Liver (tissue), 3 donors: ENCODE measurements at regions not wholly inside any gene's neighbourhood (a gene's known extent, or its start where the extent isn't known, plus 50 kb on each side); places are given as distances from the start of the nearest gene placed in this dataset.

Experiments used
- CTCF ChIP-seq: fragments of 150-350 bp; IDR thresholded peaks from 2 replicates; pipeline ENCODE4 v1.5.1; 2017; ENCODE audit warnings: improper control_type of control experiment, low read depth, low read length; ENCODE audit not compliant: missing input control
- GABPA ChIP-seq, 2 donors: IDR thresholded peaks in 1 of 2; conservative IDR thresholded peaks in 1 of 2; 2 replicates each; pipeline ENCODE4 v1.6.1; 2016; ENCODE audit warnings: antibody characterized with exemption in 2 of 2, mild to moderate bottlenecking in 1 of 2, moderate library complexity in 1 of 2
- REST ChIP-seq: IDR thresholded peaks from 2 replicates; pipeline ENCODE4 v1.6.1; 2016; ENCODE audit warnings: antibody characterized with exemption, mild to moderate bottlenecking
- YY1 ChIP-seq: IDR thresholded peaks from 2 replicates; pipeline ENCODE4 v1.6.1; 2016; ENCODE audit warnings: antibody characterized with exemption, mild to moderate bottlenecking
- donor health status: healthy.
- donor health status: healthy.

DNA sequence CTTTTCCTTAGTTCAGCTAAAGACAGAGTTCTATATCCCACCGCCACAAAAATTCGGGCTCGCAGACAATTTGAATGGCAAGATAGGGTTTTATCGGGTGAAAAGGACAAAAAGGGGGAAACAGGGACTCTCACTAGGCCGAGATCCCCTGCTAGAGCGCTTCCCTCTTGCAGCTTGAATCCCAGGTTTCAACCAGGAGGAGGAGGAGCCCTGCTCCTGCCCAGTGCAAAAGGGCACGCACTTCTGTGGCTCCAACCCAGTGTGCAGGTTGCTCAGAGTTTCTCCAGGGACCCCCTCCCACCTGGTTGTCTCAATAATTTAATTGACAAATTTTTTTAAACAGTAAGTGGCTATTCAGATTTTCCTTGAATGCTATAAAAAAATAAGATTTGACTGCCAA is 152.6 kb upstream of the LUZP2 start:
- TF ChIP-seq CTCF (no peak), REST (no peak), GABPA (IDR thresholded peaks at IDR 0.05 in 1 of 2, conservative IDR thresholded peaks at IDR 0.05 in 1 of 2) (no peak), YY1 (no peak)
